GM19351 (cell line): ENCODE measurements at regions not wholly inside any gene's neighbourhood (a gene's known extent, or its start where the extent isn't known, plus 50 kb on each side); places are given as distances from the start of the nearest gene placed in this dataset.

Experiments used
- ATAC-seq: cut with Tn5 transposase; IDR thresholded peaks from one replicate; pipeline ENCODE4 v1.9.1; 2021; ENCODE audit warnings: mild to moderate bottlenecking, moderate library complexity; ENCODE audit not compliant: unreplicated experiment

DNA sequence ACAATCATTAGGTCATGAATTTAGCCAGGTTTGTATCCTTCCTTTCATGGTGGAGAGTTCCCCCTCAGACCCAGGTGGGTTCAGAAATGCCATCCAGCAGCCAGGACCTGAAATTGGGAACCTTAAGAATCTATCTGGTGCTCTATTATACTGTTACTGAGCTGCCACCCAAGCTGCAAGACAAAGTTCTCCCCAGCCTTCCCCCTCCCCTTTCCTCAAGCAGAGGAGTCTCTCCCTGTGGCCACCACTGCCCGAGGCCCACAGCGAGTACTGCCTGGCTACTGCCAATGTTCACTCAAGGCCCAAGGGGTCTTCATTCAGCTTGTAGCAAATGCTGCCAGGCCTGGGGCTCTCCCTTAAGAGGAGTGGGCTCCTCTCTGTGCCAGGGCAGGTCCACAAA, 133.8 kb downstream of the TMEM38B start:
- no peak for ATAC-seq

DNA sequence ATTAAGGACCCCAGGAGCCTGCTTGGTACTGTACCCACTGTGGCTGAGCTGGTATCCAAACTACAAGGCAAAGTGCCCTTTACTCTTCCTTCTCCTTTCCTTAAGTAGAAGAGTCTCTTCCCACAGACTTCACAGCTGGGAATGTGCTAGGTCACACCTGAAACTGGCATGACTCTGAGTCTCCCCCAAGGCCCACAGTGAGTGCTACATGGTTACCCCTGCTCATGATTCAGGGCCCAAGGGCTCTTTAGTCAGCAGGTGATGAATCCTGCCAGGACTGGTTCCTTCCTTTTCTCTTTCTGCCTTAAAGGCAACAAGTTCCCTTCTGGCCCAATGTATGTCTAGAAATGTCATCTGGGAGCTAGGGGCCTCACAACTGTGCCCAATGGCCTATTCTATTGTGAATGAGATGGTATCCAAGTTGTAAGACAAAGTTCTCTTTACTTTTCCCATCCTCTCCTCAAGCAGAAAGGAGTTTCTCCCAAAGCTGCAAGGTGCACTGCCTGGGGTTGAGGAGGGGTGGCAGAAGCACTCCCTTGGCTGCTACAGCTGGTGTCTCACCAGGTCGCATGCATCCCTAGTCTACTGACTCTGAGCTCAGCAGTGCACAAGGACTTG, 134.4 kb downstream of the TMEM38B start:
- ATAC-seq, result no peak

DNA sequence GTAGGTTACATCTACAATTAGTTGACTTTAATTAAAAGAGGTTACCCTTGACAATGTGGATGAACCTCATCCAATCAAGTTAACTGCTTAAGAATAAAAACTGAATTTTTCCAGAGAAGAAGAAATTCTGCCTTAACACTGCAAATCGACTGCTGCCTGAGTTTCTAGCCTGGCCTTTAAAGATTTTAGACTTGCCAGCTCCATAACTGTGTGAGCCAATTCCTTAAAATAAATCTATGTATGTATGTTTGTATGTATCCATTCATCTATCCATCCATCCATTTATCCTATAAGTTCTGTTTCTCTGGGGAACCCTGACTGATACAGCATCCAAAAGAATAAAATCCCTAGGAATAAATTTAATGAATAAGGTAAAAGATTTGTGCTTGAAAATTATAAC, 136.1 kb downstream of the TMEM38B start:
- ATAC-seq, result no peak

DNA sequence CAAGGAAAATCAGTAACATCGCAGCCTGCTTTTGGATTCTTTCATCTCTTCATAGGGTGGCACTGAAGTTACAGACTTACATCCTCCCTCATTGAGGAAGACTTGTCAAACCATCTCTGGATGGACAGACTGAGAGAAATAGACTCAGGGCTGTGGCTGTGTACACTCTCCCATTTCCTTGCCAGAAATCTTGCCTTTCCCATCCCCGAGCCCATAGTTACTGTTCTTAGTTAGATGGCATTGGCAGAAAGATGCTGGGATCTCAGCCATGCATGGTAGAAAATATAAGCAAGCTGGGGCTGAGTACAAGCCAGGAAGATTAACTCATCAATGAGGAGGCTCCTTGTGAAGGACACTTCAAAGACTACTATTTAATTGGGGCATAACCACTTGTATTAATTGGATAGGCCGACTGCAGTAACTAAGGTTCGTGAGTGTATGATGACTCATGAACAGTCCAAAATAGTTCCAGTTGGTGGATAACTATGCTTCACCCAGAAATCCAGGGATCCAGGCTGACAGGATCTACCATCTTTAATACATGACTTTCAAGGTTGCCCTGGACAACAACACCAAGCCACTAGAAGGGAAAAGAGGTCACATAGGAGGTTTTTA, 137.9 kb downstream of the TMEM38B start:
- ATAC-seq, result no peak

DNA sequence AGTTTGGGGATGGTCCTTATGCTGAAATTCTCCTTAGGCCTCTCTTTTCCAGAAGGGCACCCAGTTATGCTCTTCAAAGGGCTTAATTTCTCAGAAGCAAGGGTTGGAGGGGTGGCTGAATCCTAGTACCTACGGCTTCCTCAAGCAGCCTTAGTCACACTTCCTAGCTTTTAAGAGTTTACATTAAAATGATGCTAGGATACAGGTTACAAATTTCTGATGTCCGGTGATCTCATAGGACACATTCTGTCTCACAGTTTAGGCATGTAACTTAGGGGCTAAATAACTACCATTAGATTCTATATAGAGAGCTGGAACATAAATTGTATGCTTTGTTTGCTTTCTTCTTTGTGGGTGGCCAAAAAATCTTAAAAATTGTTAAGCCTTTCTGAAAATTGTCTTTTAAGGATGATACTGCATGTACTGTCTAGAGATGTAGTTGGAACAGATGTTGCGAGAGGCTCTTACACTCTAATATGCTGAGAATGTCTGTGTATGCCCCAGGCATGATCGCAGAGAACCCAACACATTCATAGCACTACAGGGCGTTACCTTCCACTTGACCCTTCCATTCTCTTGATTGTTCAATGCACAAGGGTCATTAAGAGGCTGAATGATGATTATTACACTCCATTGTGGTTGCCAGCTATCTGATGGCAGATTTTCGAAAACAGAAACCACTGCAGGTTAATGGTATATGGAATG, 139.1 kb downstream of the TMEM38B start:
- ATAC-seq, result no peak

DNA sequence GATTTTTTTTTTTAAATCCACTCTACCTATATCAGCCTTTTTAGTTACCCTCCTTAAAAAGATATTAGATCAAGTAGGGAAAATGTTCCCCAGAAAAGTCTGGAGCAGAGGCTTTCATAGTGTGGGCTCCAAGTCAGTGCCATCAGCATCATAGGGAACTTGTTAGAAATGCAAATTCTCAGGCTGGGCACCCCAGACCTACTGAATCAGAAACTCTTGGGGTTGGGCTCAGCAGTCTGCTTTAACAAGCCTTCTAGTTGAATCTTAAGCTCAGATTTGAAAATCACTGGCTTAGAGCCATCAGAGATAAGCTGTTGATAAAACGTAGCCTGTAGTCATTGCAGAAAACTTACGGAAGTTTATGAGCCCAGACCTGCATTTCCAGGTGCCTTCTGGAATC, 140.1 kb downstream of the TMEM38B start:
- ATAC-seq, result no peak

DNA sequence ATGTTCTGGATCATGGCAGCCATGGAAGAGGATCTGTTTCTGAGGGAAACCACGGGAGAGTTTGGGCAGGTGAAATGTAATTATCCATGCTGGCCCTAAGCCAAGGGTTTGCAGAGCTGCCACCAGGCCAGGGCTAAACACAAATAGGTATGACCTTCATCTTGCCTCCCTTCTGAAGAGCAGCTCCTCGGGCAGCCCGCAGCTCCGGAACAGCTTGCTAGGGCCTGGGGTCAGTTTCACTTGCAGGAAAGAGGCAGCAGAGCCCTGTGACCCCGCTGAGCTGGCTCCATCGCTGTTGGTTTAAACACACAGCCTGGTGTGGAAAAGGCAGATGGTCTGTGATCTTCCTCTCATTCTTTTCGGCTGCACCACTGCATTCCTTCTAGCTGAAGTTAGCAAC, 141.4 kb downstream of the TMEM38B start:
- ATAC-seq, result no peak

DNA sequence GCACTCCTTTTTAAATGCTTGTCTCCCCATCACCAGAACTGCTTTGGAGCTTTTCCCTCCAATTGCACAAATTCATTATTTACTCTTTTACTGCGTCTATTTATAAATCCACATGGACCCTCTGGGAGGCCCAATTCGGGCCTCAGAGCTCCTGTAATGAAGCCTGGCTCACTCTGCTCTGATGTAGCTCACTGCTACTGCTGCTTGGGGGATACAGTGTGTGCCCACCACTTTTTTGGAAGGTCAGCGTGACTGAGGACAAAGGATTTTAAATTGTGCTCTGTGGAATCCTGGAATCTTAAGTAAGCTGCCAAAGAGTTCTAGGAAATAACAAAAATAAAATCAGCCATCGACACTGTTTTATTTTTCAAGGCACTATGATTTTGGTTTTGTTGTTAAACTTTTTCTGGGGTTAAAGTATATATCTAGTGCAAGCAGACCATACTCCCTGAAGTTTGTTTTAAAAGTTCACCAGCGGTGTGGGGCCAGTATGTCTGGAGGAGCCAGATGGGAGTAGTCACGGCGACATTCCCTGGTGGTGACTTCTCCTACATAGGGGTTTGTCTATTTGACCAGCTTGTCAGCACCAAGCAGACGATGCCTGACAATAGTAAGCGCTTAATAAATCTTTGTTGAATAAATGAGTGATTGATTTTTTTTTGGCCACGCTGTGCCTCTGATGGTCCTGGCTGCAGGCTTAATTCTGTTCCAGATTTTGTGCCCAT, 142.8 kb downstream of the TMEM38B start:
- no peak for ATAC-seq

DNA sequence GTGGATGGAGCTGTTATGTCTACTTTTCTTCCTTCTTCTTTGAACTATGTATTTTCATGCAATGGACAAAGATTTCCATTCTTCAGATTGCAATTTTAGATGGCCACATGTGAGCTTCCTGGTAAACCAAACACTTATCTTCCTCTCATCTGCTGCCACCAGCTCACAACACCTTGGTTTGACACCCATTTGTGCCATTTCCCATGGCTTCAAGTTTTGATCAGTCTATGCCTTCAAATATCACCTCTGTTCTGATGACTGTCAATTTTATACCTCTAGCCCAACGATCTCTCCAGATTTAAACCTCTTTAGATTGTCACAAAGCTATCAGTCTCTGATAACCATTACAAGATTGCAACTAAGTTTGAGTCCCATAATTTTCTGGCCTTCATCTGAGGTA, 147.2 kb downstream of the TMEM38B start:
- ATAC-seq, result no peak

DNA sequence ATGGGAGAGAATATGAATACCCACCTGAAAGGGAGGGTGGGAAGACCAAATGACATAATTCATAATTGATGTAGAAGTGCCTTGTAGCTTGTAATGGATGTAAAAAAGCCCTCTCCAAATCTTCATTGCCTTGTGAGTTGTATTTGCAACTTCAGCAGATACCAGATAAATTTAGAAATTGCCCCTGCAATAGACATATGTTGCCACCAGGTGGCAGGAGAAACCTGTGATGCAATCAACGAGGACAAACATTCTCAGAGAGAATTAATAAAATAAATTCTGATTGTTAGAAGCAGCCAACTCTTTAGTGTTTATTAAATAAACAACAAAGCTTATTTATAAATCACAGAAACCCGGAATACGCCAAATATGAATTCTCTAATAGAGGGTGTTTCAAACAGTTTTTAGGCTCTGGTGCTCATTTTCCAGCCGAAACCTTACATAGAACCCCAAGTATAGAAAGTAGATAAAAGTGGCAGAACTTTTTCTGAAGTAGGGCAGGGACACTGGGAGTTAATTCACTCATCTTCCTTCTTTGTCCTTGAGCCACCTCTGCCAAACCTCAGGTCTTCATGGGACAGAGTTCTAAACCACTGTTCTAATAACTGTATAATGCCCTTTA, 147.8 kb downstream of the TMEM38B start:
- ATAC-seq, result peak; percentile 69

DNA sequence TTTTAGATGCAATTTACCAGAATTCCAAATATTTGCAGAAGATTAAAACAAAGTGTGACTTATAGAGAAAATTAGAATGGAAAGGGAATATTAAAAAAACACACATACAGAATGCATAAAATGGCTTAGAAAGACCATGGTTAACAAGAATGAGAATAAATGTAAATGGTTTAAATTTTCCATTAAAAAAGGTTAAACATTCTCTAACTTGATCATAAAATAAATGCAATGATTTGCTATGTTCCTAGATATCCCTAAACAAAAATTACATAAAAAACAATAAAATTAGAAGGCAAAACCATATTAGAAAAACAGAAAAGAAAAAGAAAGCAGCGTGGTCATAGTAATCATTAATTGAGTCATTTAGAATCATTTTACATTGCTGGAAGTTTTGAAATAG, 152.5 kb downstream of the TMEM38B start:
- ATAC-seq, result no peak

DNA sequence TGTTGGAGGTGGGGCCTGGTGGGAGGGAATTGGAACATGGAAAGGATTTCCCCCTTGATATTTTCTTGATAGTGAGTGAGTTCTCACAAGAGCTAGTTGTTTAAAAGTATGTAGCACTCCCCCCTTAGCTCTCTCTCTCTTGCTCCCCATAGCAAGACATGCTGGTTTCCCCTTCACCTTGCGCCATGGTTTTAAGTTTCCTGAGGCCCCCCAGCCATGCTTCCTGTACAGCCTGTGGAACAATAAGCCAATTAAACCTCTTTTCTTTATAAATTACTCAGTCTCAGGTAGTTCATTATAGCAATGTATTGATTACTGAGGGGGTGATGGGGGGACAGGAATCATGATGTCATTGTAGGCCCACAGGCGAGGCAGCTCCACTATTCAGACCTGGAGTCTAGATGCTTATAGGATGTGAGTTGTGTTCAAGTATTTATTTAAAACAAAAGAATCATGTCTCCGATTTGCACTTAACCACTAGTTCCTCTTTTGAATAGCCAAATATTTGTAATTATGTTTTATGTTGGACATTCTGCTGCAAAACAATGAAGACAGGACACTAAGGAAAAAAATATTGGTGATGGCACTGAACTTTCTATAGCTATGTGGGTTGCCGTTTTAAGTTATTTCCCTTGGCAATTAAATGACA, 156.6 kb downstream of the TMEM38B start:
- ATAC-seq, result no peak

DNA sequence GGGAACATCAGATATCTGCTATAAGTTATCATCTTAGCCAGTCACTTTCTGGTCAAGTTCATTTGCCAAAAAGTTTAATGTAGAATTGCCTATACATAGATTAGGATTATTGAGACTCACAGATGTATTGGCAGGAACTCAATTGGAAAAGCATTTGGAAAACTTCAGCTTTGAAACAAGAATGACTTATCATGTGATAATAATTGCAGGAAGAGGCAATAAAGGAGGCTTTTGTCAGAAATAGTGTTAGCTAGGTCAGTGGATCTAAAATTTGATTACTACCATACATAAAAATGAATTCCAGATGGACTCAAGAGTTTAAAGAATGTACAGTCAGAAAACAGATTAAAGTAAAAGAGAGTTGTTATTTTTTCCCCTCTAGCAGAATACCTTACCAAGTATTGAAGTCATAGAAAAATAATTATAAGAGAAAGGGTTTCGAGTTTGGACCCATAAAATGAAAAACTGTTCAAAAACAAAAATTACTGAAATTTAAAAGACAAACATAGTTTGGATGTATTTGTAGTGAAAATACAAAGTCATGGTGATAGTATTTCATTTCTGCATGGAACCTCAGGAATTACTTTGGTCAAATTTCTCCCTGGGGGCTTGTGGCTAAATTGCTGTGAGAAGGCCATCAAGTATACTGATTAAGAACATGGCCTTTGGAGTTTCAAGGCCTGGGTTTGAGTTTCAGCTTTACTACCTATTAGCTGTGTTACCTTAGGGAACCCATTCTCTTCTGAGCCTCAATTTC, 159.9 kb downstream of the TMEM38B start:
- ATAC-seq, result no peak

DNA sequence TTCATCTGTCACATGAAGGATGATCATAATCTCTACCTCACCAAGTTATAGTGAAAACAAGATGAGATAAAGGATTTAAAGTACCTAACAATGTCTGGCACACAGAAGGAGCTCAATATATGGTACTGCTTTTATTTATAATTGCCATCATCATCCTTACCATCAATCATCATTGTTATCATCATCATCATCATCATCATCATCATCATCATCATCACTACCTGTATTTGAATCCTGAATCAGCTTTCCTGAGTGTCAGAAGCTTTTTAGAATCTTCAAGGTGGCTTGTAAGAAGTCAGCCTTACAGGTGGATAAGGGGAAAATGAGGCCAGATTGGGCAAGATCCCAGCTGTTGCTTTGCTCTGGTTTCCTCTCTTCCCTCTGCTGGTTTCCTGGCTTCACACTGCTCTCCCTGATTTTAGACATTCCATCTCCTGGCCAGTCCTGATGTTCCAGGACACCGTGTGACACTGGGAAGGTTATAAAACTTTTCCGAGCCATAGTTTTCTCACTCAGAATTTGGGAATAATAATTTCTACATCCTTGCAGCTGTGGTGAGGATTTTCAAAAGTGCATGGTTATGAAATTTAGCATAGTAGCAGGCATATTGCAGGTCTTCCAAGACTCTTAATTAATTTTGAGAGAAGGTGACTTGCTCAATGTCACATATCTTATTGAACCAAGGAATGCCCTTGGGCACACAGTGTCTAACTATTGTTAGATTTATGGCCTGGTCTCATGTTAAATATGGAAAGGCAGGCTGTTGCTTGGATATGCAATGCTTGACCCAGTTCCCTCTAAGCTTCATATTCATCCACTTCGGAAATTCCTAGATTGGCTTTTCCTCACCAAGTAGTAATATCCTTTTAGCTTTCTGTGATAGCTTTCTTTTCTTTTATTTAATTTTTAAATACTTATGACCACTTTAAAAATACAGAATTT, 160.7 kb downstream of the TMEM38B start:
- ATAC-seq, result no peak

DNA sequence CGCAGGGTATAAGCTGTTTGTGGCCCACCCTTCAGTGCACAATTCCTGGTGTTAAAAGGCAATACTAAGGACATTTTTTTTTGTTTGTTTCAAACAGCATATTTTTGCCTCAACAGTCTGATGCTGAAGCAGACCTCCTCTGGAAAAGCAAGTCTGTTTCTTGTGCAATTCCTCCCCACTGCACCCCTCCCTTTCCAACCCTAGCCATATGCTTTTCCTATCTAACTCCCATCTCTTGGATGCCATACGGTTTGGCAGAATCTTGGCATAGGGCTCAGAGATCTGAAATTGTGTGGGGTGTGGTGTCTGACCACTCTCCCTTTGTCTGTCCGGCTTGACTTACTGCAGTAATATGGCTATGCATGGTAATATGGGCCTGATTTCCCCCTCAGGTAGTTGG, 161.6 kb downstream of the TMEM38B start:
- no peak for ATAC-seq

DNA sequence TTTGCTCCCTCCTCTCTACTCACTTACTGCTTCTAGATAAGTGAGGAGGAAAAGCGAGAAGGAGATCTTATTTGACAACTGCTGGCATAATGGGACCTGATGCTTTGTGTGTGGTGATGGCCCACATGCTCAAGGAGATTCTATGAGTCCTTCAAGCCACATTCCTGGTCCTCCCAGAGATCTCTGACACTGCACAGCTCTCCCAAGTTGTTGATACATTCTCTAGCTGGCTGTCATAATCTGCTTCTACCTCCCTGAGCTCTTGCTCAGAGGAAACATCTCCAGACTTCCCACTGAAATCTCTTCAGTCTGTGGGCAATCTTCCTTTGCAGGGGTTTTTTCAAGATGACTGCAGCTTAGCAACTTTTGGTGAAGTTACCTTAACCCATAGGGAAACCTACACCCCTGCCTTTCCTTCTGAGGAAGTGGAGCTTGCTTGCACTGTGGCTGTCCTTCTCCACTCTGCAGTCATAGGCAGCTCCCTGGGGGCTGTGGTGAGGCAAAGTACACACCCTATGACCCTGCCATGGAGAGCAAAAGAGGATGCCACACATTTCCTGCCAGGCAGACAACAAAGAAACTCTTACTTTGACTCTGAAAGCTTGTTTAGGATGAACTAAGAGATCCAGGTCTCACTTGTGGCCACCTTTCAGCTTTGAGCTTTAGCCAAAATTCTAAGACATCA, 163.8 kb downstream of the TMEM38B start:
- no peak for ATAC-seq

DNA sequence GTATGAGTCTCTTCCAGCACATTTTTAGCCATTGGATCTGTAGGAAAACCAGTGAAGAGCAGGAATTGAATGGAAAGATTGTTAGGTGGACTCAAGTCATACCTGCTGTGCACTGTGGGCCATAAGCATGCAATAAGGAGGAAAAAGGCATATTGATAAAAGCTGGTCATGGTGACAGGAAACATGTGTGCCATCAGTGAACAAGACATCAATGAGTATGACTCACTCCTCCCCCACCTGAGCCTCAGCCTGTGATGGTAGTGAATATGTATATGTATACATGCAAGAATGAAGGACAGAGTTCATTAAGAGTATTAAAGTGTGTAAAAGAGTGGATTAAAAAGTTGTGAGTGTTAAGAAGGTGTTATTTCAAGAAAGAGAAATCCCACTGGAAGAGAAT, 164.5 kb downstream of the TMEM38B start:
- no peak for ATAC-seq

DNA sequence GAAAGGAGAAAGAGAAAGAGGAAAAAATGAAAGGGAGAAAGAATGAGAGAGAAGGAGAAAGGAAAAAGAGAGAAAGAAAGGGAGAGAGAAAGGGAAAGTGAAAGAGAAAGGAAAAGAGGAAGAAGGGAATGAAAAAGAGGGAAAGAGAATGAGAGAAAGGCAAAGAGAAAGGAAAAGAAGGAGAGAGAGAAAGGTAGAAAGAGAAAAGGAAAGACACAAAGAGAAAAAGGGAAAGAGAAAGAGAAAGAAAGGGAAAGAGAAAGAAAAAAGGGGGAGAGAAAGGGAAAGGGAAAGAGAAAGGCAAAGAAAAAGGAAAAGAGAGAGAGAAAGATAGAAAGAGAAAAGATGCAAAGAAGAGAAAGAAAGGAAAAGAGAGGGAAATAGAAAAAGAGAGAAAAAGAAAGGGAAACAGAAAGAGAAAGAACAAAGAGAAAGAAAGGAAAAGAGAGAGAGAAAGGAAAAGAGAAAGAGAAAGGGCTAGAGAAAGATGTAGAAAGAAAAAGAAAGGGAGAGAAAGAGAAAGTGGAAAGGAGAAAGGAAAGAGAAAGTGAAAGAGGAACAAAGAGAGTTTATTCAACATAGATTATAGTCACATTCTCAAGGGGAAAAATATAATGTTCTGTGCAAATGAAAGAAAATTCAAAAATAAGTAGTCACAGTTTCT, 165.2 kb downstream of the TMEM38B start:
- ATAC-seq, result no peak
